Panc1 (cell line): ENCODE measurements at regions not wholly inside any gene's neighbourhood (a gene's known extent, or its start where the extent isn't known, plus 50 kb on each side); places are given as distances from the start of the nearest gene placed in this dataset.

Experiments used
- ATAC-seq: fragments of 200-7000 bp; cut with Tn5 transposase; 2 replicates; pipeline ENCODE4 v1.9.1; 2020; ENCODE audit warnings: mild to moderate bottlenecking, moderate library complexity
- BruUV-seq: library from RNA; stranded (reverse); fragments of 400-500 nt; replicated peaks from 2 replicates; lab custom pipeline; 2021; lab: Mats Ljungman, UMichigan
- CTCF ChIA-PET: fragments of 300-600 bp; sonication (Branson Sonifier 250); formaldehyde crosslinking; loops from one replicate; lab custom pipeline; 2022; ENCODE audit warnings: antibody characterized with exemption; lab: Charles Lee
- POLR2A ChIA-PET: fragments of 300-600 bp; sonication (Branson Sonifier 250); formaldehyde crosslinking; loops from one replicate; lab custom pipeline; 2022; ENCODE audit warnings: antibody characterized with exemption; lab: Charles Lee
- DNase-seq: peaks from one replicate; pipeline ENCODE4 v3.0.0-alpha.2; 2010; ENCODE audit warnings: low read depth, low spot score
- H3K27ac ChIP-seq: 2 replicates; pipeline ENCODE4 v1.5.1; 2011; ENCODE audit warnings: mild to moderate bottlenecking, low read length, inconsistent platforms
- H3K27me3 ChIP-seq: fragments of 200-500 bp; sonication (Bioruptor generic); 2 replicates; pipeline ENCODE4 v1.6.0; 2014; ENCODE audit warnings: low read length, inconsistent platforms; ENCODE audit not compliant: control insufficient read depth, insufficient read depth
- H3K36me3 ChIP-seq: fragments of 200-500 bp; sonication (Bioruptor generic); 2 replicates; pipeline ENCODE4 v1.5.1; 2014; ENCODE audit warnings: inconsistent platforms, mild to moderate bottlenecking, low read length, moderate library complexity; ENCODE audit not compliant: control insufficient read depth, insufficient read depth
- H3K4me1 ChIP-seq: 2 replicates; pipeline ENCODE4 v1.5.1; 2011; ENCODE audit warnings: inconsistent platforms, mild to moderate bottlenecking, low read length, moderate library complexity; ENCODE audit not compliant: control insufficient read depth, insufficient read depth
- H3K4me3 ChIP-seq, 2 experiments: 2 replicates each; pipeline ENCODE4 v1.5.1; 2011 to 2012; ENCODE audit warnings: low read depth in 2 of 2, low read length in 2 of 2, mild to moderate bottlenecking in 2 of 2, inconsistent platforms in 1 of 2, moderate library complexity in 1 of 2
- H3K9me3 ChIP-seq: fragments of 200-500 bp; sonication (Bioruptor generic); 2 replicates; pipeline ENCODE4 v1.5.1; 2014; ENCODE audit warnings: low read depth, mild to moderate bottlenecking, inconsistent platforms, low read length, moderate library complexity; ENCODE audit not compliant: control insufficient read depth, insufficient read depth
- CTCF ChIP-seq: fragments of 450-650 bp; IDR thresholded peaks from 2 replicates; pipeline ENCODE4 v1.5.1; 2017; ENCODE audit warnings: mild to moderate bottlenecking
- POLR2AphosphoS5 ChIP-seq: IDR thresholded peaks from 2 replicates; pipeline ENCODE4 v1.6.1; 2012; ENCODE audit warnings: mild to moderate bottlenecking, low read depth, low read length, moderate library complexity
- REST ChIP-seq, 2 experiments: IDR thresholded peaks; 2 replicates each; pipeline ENCODE4 v1.6.1; 2011 to 2012; ENCODE audit warnings: low read depth in 2 of 2, control low read depth in 1 of 2, low read length in 1 of 2, mild to moderate bottlenecking in 1 of 2, moderate library complexity in 1 of 2; ENCODE audit not compliant: insufficient read depth in 1 of 2
- SIN3A ChIP-seq: IDR thresholded peaks from 2 replicates; pipeline ENCODE4 v1.6.1; 2012; ENCODE audit warnings: low read depth, mild to moderate bottlenecking, low read length, moderate library complexity, borderline replicate concordance; ENCODE audit not compliant: insufficient read depth
- TCF7L2 ChIP-seq: IDR thresholded peaks from 2 replicates; pipeline ENCODE4 v1.6.1; 2011; ENCODE audit warnings: mild to moderate bottlenecking, low read depth, low read length, inconsistent platforms
- in situ Hi-C: cut with HindIII; loops from 2 replicates; pipeline ENCODE4 v1.10.0; 2016; ENCODE audit warnings: low sequenced_read_pairs, low pct_unique_long_range_greater_than_20kb
- intact Hi-C: fragments of 100-400 bp; cut with micrococcal nuclease; formaldehyde crosslinking; loops from one replicate; pipeline ENCODE4 v1.10.0; 2022; ENCODE audit not compliant: unreplicated experiment

DNA sequence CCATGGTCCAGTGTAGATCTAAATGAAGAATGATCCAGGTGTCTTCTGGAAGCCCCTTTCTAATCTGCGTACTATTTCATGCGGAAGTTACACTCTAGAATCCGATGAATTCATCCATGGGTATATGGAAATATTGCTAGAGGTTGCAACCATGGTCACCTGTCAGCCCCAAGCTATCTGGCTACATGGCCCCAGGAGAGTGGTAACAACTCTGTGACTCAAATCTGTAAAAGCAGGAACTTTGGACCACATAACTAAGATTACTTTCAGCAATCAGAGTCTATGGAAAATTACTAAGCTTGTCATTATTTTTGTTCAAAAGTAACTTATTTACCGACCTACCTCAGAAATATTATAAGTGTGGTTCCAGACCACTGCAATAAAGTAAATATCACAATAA, 150.6 kb upstream of the MED14 start:
- H3K4me1 ChIP-seq, result no peaks in the 10 kb centered on the region
- TF ChIP-seq TCF7L2 (no peak), POLR2AphosphoS5 (no peak), SIN3A (no peak), CTCF (no peak), REST (IDR thresholded peaks at IDR 0.05; ENCODE audit: insufficient read depth in 1 of 2, low read depth in 2 of 2, low read length in 1 of 2) (no peak)
- H3K27ac ChIP-seq, result no peak overlapping the region
- CTCF ChIA-PET, result no interaction called here
- in situ Hi-C loops (no loop called here), intact Hi-C loops (no loop called here)
- no peaks in the 10 kb centered on the region for H3K36me3 ChIP-seq
- H3K4me3 ChIP-seq, result no peak overlapping the region
- BruUV-seq, result no TSS peak
- DNase-seq (no peak), ATAC-seq (no peak)
- no peaks in the 10 kb centered on the region for H3K27me3 ChIP-seq
- POLR2A ChIA-PET, result no interaction called here
- no peaks in the 10 kb centered on the region for H3K9me3 ChIP-seq

DNA sequence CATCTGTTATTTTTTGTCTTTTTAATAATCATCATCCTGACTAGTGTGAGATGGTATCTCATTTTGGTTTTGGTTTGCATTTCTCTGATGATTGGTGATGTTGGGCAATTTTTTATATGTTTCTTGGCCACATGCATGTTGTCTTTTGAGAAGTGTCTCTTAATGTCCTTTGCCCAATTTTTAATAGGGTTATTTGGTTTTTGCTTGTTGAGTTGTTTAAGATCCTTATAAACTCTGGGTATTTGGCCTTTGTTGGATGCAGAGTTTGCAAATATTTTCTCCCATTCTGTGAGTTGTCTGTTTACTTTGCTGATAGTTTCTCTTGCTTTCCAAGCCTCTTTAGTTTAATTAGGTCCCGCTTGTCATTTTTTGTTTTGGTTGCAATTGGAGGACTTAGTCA, 152.1 kb upstream of the MED14 start:
- no peak overlapping the region for H3K4me3 ChIP-seq
- no peaks in the 10 kb centered on the region for H3K9me3 ChIP-seq
- no peak for DNase-seq
- no peaks in the 10 kb centered on the region for H3K27me3 ChIP-seq
- in situ Hi-C loops (no loop called here), intact Hi-C loops (no loop called here)
- H3K4me1 ChIP-seq, result no peaks in the 10 kb centered on the region
- ATAC-seq, result no peak
- no peaks in the 10 kb centered on the region for H3K36me3 ChIP-seq
- H3K27ac ChIP-seq, result no peak overlapping the region
- BruUV-seq, result no TSS peak
- no peak for TF ChIP-seq TCF7L2
- ChIA-PET CTCF (no interaction called here), POLR2A (no interaction called here)

DNA sequence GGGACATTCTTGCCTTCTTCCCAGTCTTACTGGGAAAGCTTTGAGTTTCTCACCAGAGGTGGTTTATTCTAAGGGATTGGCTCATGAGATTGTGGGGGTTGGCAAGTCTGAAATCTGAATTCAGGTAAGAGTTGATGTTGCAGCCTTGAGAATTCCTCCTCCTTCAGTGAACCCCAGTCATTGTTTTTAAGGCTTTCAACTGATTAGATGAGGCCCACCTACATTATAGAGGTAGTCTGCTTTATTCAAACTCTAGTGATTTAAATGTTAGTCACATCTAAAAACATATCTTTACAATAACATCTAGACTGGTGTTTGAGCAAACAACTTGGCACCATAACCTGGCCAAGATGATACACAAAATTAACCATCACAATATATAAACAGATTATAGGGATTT, 156.5 kb upstream of the MED14 start:
- POLR2A ChIA-PET, result no interaction called here
- H3K36me3 ChIP-seq, result no peaks in the 10 kb centered on the region
- CTCF ChIA-PET, result no interaction called here

More for the DNA sequence above, 156.5 kb upstream of the MED14 start:
- in situ Hi-C loops, result no loop called here
- Histone ChIP-seq H3K9me3 (no peaks in the 10 kb centered on the region), H3K27ac (no peak overlapping the region), H3K27me3 (no peaks in the 10 kb centered on the region), H3K4me3 (no peak overlapping the region), H3K4me1 (no peaks in the 10 kb centered on the region)
- DNase-seq (no peak), ATAC-seq (no peak)
- BruUV-seq, result no TSS peak
- intact Hi-C loops, result no loop called here
- TF ChIP-seq TCF7L2 (no peak), CTCF (no peak), REST (IDR thresholded peaks at IDR 0.05; ENCODE audit: insufficient read depth in 1 of 2, low read depth in 2 of 2, low read length in 1 of 2) (no peak), POLR2AphosphoS5 (no peak), SIN3A (no peak)
